Activated CD8-positive, alpha-beta T cell treated with anti-CD3 and anti-CD28 coated beads, Interleukin-2, amount 10 ng/mL, durations not matched to agents 7 days and 5 days (primary cell): ENCODE measurements at regions not wholly inside any gene's neighbourhood (a gene's known extent, or its start where the extent isn't known, plus 50 kb on each side); places are given as distances from the start of the nearest gene placed in this dataset.

ENCODE experiments used
- ATAC-seq: fragments of 150-1000 bp; cut with Tn5 transposase; one replicate; pipeline ENCODE4 v1.10.0; 2021; ENCODE audit warnings: moderate library complexity
- CTCF ChIA-PET: fragments of 350-600 bp; sonication (Branson Sonifier 250); formaldehyde crosslinking; loops from one replicate; lab custom pipeline; 2021; ENCODE audit warnings: antibody characterized with exemption; lab: Charles Lee
- POLR2A ChIA-PET: fragments of 350-600 bp; sonication (Branson Sonifier 250); formaldehyde crosslinking; loops from one replicate; lab custom pipeline; 2021; ENCODE audit warnings: antibody characterized with exemption; lab: Charles Lee
- DNase-seq: peaks from one replicate; pipeline ENCODE4 v3.0.0-alpha.2; 2020
- H3K27ac Mint-ChIP-seq: one replicate; pipeline ENCODE4 v1.8.0; 2021; ENCODE audit warnings: mild to moderate bottlenecking, mixed read lengths
- H3K27me3 Mint-ChIP-seq: one replicate; pipeline ENCODE4 v1.8.0; 2021; ENCODE audit warnings: low read depth, mixed read lengths
- H3K36me3 Mint-ChIP-seq: one replicate; pipeline ENCODE4 v1.8.0; 2021; ENCODE audit warnings: low read depth, mixed read lengths
- H3K4me1 Mint-ChIP-seq: one replicate; pipeline ENCODE4 v1.8.0; 2021; ENCODE audit warnings: low read depth, mixed read lengths
- H3K4me3 Mint-ChIP-seq: one replicate; pipeline ENCODE4 v1.8.0; 2021; ENCODE audit warnings: mild to moderate bottlenecking, mixed read lengths
- H3K9me3 Mint-ChIP-seq: one replicate; pipeline ENCODE4 v1.8.0; 2022; ENCODE audit warnings: mixed read lengths; ENCODE audit not compliant: insufficient read depth

DNA sequence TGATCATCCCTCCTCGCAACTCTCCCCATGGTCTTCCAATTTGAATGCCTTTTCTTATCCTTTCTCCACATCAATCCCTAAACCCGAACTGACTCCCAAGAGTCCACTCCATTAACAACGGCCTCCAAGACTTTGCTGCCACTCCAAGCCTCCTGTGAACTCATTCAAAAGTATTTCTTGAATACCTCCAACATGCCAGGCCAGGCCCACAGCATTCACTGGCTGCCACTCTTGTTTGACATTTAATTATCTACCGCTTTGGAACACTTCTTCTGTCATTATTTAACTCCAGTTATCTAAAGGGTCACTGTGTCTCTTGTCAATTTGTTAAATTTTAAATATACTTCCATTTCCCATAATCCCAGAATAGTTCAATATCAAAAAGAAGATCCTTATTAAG lies 378.9 kb downstream of the EFNA5 start:
- ChIA-PET CTCF (no interaction called here), POLR2A (no interaction called here)
- DNase-seq, result no peak
- no peak for ATAC-seq
- H3K36me3 Mint-ChIP-seq, result no peaks in the 10 kb centered on the region
- H3K27ac Mint-ChIP-seq, result no peak overlapping the region
- H3K27me3 Mint-ChIP-seq, result peaks cover 2% of the 10 kb centered on the region
- peaks cover 5% of the 10 kb centered on the region for H3K9me3 Mint-ChIP-seq
- no peak overlapping the region for H3K4me3 Mint-ChIP-seq
- H3K4me1 Mint-ChIP-seq, result peaks cover 13% of the 10 kb centered on the region

DNA sequence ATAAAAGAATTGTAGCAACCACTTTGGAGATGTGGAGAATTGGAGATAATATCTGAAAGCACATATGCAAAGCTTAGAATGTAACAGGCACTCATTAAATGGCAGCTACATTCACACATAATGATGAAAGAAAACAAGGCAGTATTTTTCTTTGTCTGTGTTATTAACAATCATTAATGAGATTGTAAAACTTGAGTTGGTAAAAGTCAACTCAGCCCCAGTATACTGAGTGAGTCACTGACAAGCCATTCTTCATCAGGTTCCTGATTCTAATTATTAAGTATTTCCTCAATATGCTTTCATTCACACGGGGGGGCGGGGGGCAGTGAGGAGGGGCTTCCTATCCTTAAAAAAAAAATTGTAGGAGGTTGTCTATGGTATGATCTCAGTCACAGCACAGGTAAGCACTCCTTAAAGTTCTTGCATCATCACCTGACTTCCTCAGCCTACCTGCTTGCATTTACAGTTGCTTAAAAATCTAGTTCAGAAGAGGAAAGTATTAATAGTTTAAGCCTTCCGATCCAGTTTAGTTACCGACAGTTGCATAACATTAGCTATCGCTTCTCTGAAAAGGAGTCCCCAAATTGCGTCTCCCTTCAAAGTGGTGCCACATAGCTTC lies 379.8 kb downstream of the EFNA5 start:
- ATAC-seq, result no peak
- ChIA-PET CTCF (no interaction called here), POLR2A (no interaction called here)
- Mint-ChIP-seq H3K4me3 (no peak overlapping the region), H3K36me3 (no peaks in the 10 kb centered on the region), H3K9me3 (peaks cover 5% of the 10 kb centered on the region), H3K27ac (no peak overlapping the region), H3K27me3 (peaks cover 2% of the 10 kb centered on the region), H3K4me1 (peaks cover 3% of the 10 kb centered on the region)
- DNase-seq, result no peak

DNA sequence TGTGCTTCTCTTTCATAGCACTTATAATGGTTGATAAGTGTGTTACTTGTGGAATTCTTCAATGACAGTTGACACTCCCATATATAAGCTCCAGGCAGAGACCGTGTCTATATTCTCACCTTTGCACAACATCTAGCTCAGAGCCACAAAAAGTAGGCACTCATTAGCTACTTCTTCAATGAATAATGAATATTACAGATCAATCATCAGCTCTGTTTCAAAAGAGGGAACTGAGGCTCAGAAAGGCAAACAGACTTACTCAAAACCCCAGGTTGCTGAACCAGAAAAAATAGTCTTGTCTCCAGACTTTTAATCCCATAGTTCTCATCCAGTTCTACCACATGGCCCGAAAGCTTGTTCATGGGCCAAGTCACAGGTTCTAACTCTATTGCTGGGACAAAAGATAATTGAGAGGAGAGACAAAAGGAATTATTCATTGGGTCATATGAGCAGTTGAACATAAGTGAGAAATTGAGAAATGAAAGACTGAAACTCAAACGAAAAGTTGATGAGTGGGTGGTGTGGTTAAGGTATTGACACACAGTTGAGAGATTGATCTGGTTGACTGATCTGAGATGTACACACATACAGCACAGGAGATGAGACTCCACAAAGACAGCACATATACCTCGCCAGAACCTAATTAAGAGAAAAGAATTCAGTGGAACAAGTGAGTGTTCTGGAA lies 381.6 kb downstream of the EFNA5 start:
- ChIA-PET CTCF (no interaction called here), POLR2A (no interaction called here)
- Mint-ChIP-seq H3K9me3 (peaks cover 5% of the 10 kb centered on the region), H3K4me1 (peaks cover under 1% of the 10 kb centered on the region), H3K36me3 (no peaks in the 10 kb centered on the region), H3K27me3 (no peaks in the 10 kb centered on the region), H3K4me3 (no peak overlapping the region), H3K27ac (no peak overlapping the region)
- no peak for DNase-seq
- no peak for ATAC-seq

DNA sequence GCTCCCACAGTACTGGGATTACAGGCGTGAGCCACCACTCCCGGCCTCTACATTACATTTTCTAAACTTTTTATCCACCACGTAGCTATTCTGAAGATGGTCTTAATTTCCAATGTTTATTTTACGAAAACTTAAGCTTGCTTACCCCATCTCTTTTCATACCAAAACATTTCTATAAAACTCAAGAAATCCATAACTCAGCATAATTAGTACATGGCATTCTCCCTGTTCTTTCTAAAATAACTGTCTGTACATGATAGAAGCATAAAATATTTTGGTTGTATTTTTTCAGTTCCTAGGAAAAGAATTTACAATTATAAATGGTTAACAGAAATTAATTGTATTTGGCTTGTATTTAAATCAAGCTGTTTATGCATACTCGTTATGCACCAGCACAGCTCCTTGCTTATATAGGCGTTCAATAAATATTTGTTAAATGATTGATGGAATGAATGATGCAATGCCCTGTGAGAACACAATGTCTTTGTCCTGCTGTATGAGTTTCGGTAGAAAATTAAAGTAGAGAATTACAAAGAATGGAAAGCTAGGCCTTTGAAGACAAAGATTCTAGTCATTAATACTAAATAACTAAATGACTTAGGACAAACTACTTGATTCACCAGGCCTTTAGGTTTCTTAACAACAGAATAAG lies 384.2 kb downstream of the EFNA5 start:
- ChIA-PET CTCF (interaction anchor here (0.9 kb wide), 1 partner anchor 286 kb away, joined by 3 read pairs; no protein-coding TSS in a partner anchor), POLR2A (no interaction called here)
- no peaks in the 10 kb centered on the region for H3K36me3 Mint-ChIP-seq
- no peak overlapping the region for H3K4me3 Mint-ChIP-seq
- no peaks in the 10 kb centered on the region for H3K27me3 Mint-ChIP-seq
- no peak overlapping the region for H3K27ac Mint-ChIP-seq
- H3K4me1 Mint-ChIP-seq, result no peaks in the 10 kb centered on the region
- no peak for DNase-seq
- no peaks in the 10 kb centered on the region for H3K9me3 Mint-ChIP-seq
- ATAC-seq, result no peak

DNA sequence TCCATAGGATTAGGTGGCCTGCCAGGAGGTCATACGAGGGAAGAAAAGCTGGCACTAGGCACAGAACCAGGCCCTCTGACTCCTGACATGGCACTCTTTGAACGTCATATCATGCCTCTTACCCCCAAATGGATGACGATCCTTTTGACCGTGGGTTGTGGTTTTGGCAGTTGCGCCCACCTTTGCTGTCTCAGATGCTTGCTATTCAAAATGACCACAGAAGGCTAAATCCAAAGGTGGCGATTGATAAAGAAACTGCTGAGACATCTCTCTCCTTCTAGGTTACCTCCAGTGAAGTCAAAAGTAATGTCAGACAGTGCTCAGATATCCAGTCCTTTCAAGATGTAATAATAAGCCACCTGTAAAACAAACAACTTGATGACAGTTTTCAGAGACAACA lies 385.0 kb downstream of the EFNA5 start:
- H3K4me3 Mint-ChIP-seq, result no peak overlapping the region
- ChIA-PET POLR2A (no interaction called here), CTCF (no interaction called here)

DNA sequence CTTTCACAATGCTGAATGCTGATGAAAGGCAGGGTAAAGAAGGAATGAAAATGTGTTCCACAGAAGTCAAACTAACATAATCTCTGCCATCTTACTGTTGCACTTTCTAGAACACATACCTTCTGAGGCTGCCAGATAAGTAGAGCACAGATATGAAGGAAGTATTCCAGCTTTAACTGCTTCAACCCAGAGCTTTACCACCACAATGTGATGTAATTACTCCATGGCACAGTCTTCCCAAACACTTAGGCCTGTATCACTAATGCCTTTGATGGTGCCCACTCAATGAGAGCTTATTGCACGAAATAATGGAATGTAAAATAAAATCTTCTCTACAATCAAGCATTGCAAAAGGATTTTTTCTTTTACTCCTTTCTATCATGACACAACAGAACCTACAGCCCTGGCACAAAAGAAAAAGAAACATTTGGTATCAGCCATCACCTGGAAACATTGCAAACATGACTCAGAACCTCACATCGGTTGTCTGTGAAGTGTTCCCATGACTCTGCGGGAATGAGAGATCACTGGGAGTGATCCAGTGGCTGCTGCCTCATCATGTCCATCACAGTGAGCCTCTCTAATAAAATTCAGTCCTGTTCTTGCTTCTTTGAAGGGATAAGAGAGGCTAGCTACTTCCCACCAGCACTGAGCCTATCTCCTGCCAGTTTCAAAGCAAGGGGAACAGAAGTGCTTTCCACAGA lies 385.8 kb downstream of the EFNA5 start:
- DNase-seq (no peak), ATAC-seq (no peak)
- Mint-ChIP-seq H3K27ac (no peak overlapping the region), H3K4me3 (no peak overlapping the region), H3K36me3 (no peaks in the 10 kb centered on the region), H3K27me3 (no peaks in the 10 kb centered on the region), H3K4me1 (no peaks in the 10 kb centered on the region), H3K9me3 (no peaks in the 10 kb centered on the region)
- ChIA-PET POLR2A (no interaction called here), CTCF (no interaction called here)

More for the DNA sequence above, 385.0 kb downstream of the EFNA5 start:
- no peaks in the 10 kb centered on the region for H3K27me3 Mint-ChIP-seq
- no peak overlapping the region for H3K27ac Mint-ChIP-seq
- H3K4me1 Mint-ChIP-seq, result no peaks in the 10 kb centered on the region
- ATAC-seq (no peak), DNase-seq (no peak)
- no peaks in the 10 kb centered on the region for H3K9me3 Mint-ChIP-seq
- H3K36me3 Mint-ChIP-seq, result no peaks in the 10 kb centered on the region

DNA sequence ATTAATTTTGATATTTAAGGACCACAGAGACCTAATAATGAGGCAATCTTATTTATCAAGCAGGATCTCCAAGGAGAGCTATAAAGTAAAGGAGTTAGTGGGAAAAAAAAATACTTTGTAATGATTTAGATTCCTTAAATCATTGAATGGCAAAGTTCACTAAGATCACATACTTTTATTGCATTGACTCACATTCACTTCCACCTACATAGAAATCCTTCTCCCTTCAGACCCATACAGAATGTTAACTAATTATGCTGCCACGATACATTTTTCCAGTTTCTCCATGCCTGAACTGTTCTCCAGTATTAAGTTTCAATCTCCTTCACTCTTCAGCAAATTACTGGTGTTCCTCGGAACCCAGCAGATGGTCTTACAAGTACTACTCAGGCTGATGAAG lies 388.7 kb downstream of the EFNA5 start:
- H3K27me3 Mint-ChIP-seq, result no peaks in the 10 kb centered on the region
- no peaks in the 10 kb centered on the region for H3K36me3 Mint-ChIP-seq
- CTCF ChIA-PET, result no interaction called here
- H3K27ac Mint-ChIP-seq, result no peak overlapping the region
- no peaks in the 10 kb centered on the region for H3K9me3 Mint-ChIP-seq
- POLR2A ChIA-PET, result no interaction called here
- DNase-seq, result no peak
- ATAC-seq, result no peak
- H3K4me1 Mint-ChIP-seq, result no peaks in the 10 kb centered on the region
- no peak overlapping the region for H3K4me3 Mint-ChIP-seq

DNA sequence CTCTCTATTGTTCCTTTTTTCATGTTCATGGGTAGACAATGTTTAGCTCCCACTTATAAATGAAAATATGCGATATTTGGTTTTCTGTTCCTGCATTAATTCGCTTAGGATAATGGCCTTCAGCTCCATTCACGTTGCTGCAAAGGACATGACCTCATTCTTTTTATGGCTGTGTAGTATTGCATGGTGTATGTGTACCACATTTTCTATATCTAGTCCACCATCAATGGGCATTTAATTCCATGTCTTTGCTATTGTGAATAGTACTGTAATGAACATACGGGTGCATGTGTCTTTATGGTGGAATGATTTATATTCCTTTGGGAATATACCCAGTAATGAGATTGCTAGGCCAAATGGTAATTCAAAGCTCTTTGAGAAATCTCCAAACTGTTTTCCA lies 392.0 kb downstream of the EFNA5 start:
- POLR2A ChIA-PET, result no interaction called here

DNA sequence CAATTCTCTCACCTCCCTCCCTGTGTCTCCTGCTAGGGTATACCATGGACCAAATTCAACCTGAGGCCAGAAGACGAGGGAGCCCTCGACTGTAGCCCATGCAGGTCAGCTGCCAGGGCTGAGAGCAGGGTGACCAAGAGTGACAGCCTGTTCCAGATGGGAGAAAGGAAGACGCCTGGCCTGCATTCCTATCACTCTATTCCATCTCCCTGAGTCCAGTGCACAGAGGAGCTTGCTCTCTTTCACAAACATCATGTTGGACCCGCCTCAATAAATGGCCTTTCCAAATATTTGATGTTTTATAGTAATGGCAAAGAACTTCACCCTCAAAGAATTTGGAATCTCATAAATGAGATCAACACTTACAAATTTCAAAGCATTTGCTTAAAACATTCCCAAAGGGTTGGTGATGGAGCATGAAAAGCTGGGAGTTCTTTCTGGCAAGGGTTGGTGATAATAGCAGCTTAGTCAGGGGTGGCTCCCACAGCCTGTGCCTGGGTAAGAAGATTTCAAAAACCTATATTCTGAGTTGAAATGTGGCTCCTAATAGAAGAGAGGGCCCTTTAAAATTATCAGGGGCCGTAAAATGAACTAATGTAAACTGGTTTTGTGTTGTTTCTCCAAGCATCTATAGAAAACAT lies 393.1 kb downstream of the EFNA5 start:
- H3K27ac Mint-ChIP-seq, result no peak overlapping the region
- ATAC-seq (no peak), DNase-seq (no peak)
- ChIA-PET CTCF (no interaction called here), POLR2A (no interaction called here)
- H3K4me1 Mint-ChIP-seq, result no peaks in the 10 kb centered on the region
- H3K9me3 Mint-ChIP-seq, result no peaks in the 10 kb centered on the region
- no peak overlapping the region for H3K4me3 Mint-ChIP-seq
- H3K36me3 Mint-ChIP-seq, result no peaks in the 10 kb centered on the region
- no peaks in the 10 kb centered on the region for H3K27me3 Mint-ChIP-seq

More for the DNA sequence above, 392.0 kb downstream of the EFNA5 start:
- Mint-ChIP-seq H3K36me3 (no peaks in the 10 kb centered on the region), H3K9me3 (no peaks in the 10 kb centered on the region), H3K4me1 (no peaks in the 10 kb centered on the region), H3K4me3 (no peak overlapping the region), H3K27me3 (no peaks in the 10 kb centered on the region), H3K27ac (no peak overlapping the region)
- CTCF ChIA-PET, result no interaction called here
- no peak for ATAC-seq
- no peak for DNase-seq

DNA sequence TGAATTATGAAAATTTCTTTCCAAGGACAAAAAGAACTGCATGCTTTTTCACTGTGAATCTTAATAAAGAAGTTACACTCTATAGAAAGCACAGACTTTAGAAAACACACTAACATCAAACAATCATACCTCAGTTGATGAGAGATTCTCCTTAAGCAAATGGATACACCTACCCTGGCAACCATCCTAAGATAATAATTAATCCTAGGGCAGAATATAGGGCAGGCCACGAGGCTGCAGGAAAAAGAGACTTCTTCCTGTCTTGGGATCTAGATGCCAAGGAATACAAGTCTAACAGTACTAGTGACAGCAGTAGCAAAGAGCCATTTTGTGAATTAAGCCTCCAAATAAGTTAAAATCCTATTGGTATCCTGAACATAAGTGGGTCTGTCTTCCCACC lies 395.4 kb downstream of the EFNA5 start:
- Mint-ChIP-seq H3K27me3 (no peaks in the 10 kb centered on the region), H3K36me3 (no peaks in the 10 kb centered on the region), H3K27ac (no peak overlapping the region), H3K9me3 (no peaks in the 10 kb centered on the region), H3K4me1 (no peaks in the 10 kb centered on the region), H3K4me3 (no peak overlapping the region)
- POLR2A ChIA-PET, result no interaction called here
- CTCF ChIA-PET, result interaction anchor here (0.6 kb wide), 1 partner anchor 28 kb away, joined by 3 read pairs; no protein-coding TSS in a partner anchor
- ATAC-seq, result no peak
- no peak for DNase-seq

DNA sequence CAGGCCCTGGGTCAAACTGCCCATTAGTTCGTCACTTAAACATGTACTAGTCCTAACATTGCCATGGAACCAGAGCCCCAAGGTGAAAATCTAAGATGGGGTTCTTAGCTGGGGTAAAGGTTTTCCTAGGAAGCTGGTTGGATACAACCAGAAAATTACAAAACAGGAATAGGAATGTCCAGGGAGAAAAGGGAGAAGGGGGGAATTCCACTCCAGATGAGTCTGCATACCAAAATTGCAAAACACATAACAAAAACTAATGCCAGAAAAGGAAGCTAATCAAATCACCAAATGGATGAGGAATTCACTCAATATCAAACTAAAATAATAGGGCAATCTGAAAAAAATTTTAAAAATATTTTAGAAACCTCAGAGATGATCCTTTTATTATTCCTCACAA lies 396.2 kb downstream of the EFNA5 start:
- no peak for ATAC-seq
- DNase-seq, result no peak
- POLR2A ChIA-PET, result no interaction called here
- Mint-ChIP-seq H3K27me3 (no peaks in the 10 kb centered on the region), H3K27ac (no peak overlapping the region), H3K4me3 (no peak overlapping the region), H3K4me1 (no peaks in the 10 kb centered on the region), H3K36me3 (no peaks in the 10 kb centered on the region), H3K9me3 (no peaks in the 10 kb centered on the region)
- CTCF ChIA-PET, result interaction anchor here (0.6 kb wide), 1 partner anchor 27 kb away, joined by 3 read pairs; no protein-coding TSS in a partner anchor
